Retinal pigment epithelial cell (primary cell): ENCODE measurements at regions not wholly inside any gene's neighbourhood (a gene's known extent, or its start where the extent isn't known, plus 50 kb on each side); places are given as distances from the start of the nearest gene placed in this dataset.

Source experiments
- DNase-seq: peaks from one replicate; pipeline ENCODE4 v3.0.0-alpha.2; 2010; ENCODE audit warnings: low read depth
- H3K4me3 ChIP-seq: 2 replicates; pipeline ENCODE4 v1.5.1; 2011; ENCODE audit warnings: mild to moderate bottlenecking, low read length, control low read depth, moderate library complexity
- CTCF ChIP-seq: conservative IDR thresholded peaks from 2 replicates; pipeline ENCODE4 v1.5.1; 2011; ENCODE audit warnings: low read depth, low read length, control low read depth, inconsistent platforms

- H3K4me3 ChIP-seq, result no peak overlapping the region
- TF ChIP-seq CTCF, result no peak
- no peak for DNase-seq
These were observed 73.9 kb upstream of the ALK start for GRCh38 chr2:29995241-29995640.

DNA sequence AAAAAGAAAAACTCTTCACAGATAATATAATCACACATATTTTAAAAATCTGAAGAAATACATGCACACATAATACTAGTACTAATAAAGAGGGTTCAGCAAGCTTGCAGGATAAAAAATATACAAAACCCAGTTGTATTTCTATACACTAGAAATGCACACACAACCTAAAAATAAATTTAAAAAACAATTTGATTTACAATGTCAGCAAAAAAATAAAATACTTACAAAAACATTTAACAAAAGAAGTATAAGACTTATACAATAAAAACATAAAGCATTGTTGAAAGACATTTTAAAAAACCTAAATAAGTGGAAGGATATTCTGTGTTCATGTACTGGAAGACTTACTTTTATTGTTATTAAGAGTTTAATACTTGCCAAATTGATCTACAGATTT, 81.7 kb upstream of the ALK start:
- TF ChIP-seq CTCF, result no peak
- no peak overlapping the region for H3K4me3 ChIP-seq
- no peak for DNase-seq

DNA sequence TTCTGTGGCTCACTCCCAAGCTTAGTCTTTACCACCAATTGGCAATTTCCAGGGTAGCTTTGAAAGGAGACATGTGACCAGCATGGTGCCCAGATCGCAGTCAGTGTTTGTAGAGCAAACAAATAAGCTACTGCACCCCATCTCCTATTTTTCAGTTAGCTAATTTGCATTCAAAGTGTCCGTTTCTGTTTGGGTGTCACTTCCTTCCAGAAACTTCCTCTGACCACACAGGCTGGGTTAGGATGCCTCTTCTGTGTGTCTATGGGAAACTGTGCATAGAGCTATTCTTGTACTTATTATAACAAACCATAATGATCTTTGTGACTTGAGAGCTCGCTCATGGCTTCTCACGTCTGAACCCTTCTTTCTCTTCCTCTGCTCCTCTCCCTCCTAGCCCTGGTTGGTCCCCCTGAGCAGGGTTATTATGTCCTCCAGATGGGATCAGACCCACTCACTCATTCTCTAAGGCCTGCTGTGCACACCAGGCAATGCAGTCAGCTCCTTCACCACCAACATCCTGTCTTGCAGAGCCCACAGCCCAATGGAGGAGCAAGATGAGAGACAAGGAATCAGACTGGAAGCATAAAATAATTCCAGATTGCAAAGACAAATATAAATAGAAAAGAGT, 101.2 kb upstream of the ALK start:
- no peak overlapping the region for H3K4me3 ChIP-seq
- no peak for DNase-seq
- TF ChIP-seq CTCF, result no peak

DNA sequence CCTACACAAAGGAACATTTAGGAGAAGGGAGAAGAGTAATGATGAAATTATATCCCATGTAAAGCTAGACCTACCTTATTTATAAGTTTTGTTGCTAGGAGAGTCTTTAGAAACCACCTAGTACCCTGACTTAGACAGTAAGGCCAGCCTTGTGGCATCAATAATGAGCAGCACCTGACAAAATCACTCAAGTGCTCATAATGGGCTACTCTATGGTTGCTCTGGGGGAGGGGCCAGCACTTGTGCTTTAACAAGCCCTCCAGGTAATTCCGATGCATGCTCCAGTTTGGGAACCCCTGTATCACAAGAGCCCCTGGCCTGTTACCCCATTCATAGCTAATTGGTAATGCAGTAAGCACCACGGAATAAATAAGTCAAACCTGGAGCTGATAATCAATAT, 102.9 kb upstream of the ALK start:
- no peak overlapping the region for H3K4me3 ChIP-seq
- DNase-seq, result no peak
- no peak for TF ChIP-seq CTCF

- TF ChIP-seq CTCF, result peak; percentile 77
- DNase-seq, result no peak
- H3K4me3 ChIP-seq, result no peak overlapping the region
These were observed 105.0 kb upstream of the ALK start for GRCh38 chr2:30026091-30027055.

DNA sequence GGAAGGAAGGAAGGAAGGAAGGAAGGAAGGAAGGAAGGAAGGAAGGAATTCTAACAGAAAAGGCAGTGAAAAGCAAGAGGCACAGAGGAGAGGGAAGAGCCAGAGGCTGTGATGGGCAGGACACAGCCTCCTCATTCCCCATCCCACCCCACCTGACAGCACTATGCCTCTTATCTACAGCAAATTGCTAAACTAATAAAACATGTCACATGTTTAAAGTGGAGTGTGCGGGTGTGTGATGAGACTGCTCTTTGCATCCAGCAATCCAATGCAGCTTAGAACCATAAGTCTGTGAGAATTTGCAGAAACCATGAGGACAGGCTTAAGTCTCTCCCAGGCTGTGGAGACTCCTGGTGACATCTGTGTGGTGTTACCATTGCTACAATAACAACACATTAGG, 108.4 kb upstream of the ALK start:
- no peak overlapping the region for H3K4me3 ChIP-seq
- TF ChIP-seq CTCF, result no peak
- DNase-seq, result no peak

- no peak overlapping the region for H3K4me3 ChIP-seq
- TF ChIP-seq CTCF, result no peak
- no peak for DNase-seq
These were observed 109.0 kb upstream of the ALK start for GRCh38 chr2:30030361-30030760.
